Loucy (cell line): ENCODE measurements at regions not wholly inside any gene's neighbourhood (a gene's known extent, or its start where the extent isn't known, plus 50 kb on each side); places are given as distances from the start of the nearest gene placed in this dataset.

ENCODE experiments used
- EZH2phosphoT487 ChIP-seq: fragments of 200-600 bp; IDR thresholded peaks from 2 replicates; pipeline ENCODE4 v1.6.1; 2018; ENCODE audit warnings: antibody characterized with exemption, mild to moderate bottlenecking, moderate library complexity, borderline replicate concordance
- TF ChIP-seq, protein P1 (sequence below): fragments of 200-600 bp; sonication (generic); conservative IDR thresholded peaks from 2 replicates; pipeline ENCODE4 v1.5.1; 2014; ENCODE audit warnings: mild to moderate bottlenecking, antibody characterized with exemption, low read length

DNA sequence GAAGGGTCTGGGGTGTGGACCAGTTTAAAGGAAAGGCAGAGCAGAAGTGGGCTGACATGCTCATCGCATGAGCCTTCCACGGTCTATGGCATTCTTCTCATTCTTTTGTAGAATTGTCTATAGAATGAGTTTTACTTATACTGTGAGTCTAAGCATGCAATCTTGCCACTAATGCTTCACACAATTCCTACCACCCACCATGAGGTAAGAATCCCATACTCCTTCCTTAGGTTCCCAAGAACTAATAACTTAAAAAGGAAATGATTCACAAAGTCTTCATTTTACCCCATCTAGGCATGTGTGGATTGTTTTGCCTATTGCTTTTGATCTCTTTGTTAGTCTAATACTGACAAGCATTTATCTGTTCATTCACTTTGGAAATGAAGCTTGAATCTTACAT, 195.2 kb downstream of the LY86 start:
- TF ChIP-seq, protein P1, sequence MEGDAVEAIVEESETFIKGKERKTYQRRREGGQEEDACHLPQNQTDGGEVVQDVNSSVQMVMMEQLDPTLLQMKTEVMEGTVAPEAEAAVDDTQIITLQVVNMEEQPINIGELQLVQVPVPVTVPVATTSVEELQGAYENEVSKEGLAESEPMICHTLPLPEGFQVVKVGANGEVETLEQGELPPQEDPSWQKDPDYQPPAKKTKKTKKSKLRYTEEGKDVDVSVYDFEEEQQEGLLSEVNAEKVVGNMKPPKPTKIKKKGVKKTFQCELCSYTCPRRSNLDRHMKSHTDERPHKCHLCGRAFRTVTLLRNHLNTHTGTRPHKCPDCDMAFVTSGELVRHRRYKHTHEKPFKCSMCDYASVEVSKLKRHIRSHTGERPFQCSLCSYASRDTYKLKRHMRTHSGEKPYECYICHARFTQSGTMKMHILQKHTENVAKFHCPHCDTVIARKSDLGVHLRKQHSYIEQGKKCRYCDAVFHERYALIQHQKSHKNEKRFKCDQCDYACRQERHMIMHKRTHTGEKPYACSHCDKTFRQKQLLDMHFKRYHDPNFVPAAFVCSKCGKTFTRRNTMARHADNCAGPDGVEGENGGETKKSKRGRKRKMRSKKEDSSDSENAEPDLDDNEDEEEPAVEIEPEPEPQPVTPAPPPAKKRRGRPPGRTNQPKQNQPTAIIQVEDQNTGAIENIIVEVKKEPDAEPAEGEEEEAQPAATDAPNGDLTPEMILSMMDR, result no peak
- no peak for TF ChIP-seq EZH2phosphoT487
